GM19395 (cell line): ENCODE measurements at regions not wholly inside any gene's neighbourhood (a gene's known extent, or its start where the extent isn't known, plus 50 kb on each side); places are given as distances from the start of the nearest gene placed in this dataset.
"Not testable (repeated sequence)": the region's sequence is repeated elsewhere in the genome, so short reads cannot be mapped to it uniquely, and the experiment has no call there.

Experiments used
- ATAC-seq: cut with Tn5 transposase; IDR thresholded peaks from one replicate; pipeline ENCODE4 v1.9.1; 2021; ENCODE audit warnings: mild to moderate bottlenecking, moderate library complexity; ENCODE audit not compliant: unreplicated experiment

- ATAC-seq, result no peak
Measured at GRCh38 chrX:38937926-38938325, 136.7 kb downstream of the MID1IP1 start.

DNA sequence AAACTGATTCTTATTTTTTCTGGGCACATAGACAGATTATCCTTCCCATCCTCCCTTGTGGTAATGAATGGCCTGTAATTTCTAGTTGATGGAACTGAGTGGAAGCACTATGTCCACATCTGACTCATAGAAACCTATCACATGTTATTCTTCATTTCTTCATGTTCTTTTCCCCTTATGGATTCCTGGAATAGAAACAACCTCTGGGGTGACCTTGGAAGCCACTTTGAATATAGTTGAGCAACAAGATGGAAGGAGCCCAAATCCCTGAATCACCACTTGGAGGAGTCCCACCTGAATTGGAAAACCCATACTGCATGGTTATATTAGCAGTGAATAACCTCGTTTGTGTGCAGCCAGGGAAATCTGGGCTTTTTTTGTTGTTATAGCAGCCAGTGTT is 137.8 kb downstream of the MID1IP1 start:
- no peak for ATAC-seq

DNA sequence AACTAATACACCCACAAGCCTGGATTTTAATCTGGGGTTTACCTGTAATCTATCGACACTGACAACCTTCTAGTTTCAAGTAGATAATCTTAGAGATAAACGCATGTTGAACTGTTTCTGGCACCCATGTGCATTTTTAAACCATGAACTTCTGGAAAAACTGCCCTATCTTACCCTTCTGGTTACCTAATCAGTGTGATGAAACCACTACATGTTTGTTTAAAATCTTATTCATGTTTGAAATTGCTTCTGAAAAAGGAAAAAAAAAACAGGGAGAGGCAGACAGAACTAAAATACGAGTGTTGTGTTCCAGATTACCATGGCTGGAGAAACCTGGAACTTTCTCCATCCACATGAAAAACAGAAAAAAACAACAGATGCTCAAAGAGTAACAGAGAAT is 139.3 kb downstream of the MID1IP1 start:
- no peak for ATAC-seq

- no peak for ATAC-seq
Measured at GRCh38 chrX:38941675-38942074, 140.4 kb downstream of the MID1IP1 start.

DNA sequence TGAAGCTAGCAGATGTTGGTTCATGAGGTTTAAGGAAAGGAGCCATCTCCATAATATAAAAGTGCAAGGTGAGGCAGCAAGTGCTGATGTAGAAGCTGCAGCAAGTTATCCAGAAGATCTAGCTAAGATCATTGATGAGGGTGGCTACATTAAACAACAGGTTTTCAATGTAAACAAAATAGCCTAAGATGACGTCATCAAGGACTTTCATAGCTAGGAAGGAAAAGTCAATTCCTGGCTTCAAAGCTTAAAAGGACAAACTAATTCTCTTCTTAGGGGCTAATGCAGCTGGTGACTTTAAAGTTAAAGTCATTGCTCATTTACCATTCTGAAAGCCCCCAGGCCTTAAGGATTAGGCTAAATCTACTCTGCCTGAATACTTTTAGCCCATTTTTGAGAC is 141.9 kb downstream of the MID1IP1 start:
- no peak for ATAC-seq

DNA sequence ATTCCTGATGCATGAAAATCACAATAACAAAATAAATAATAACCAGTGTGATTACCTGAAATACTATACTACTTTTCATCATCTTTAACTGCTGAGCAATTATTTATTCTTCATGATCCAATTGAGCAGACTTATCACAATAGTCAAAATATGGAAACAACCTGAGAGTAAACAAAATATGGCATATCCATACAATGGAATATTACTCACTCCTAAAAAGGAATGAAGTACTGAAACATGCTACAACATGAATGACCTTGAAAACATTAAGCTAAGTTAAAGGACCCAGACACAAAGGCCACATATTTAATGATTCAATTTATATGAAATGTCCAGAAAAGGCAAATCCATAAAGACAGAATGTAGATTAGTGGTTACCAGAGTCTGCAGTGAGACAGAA is 146.8 kb downstream of the MID1IP1 start:
- ATAC-seq, result no peak

- ATAC-seq, result no peak
Measured at GRCh38 chrX:38954520-38954919, 153.3 kb downstream of the MID1IP1 start.

GRCh38 chrX:38959736-38960135 is 158.5 kb downstream of the MID1IP1 start:
- ATAC-seq, result no peak

GRCh38 chrX:38960137-38960536 is 158.9 kb downstream of the MID1IP1 start:
- no peak for ATAC-seq

- ATAC-seq, result no peak
Measured at GRCh38 chrX:38961936-38962335, 160.7 kb downstream of the MID1IP1 start.

- ATAC-seq, result not testable (repeated sequence)
Measured at GRCh38 chrX:38963244-38963643, 162.0 kb downstream of the MID1IP1 start.

DNA sequence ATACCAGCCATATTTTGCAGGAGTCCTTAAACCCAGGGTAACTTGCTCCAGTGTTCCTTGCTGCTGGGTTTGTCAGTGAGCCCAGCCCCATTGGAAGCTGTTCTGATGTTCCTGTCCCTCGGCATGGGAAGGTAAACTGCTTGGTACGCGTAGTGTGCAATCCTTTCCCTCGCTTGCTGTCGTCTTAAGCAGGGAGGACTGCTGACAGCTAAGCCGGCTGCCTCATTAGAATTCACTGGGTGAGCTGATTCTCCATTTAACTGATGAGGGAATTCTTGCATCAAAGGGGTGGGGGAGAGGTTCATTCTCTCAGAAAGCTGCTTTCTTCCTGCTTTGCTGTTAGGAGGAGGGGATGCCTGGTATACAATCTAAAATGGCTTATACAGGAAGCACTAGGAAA is 164.6 kb downstream of the MID1IP1 start:
- no peak for ATAC-seq

- ATAC-seq, result no peak
Measured at GRCh38 chrX:38968344-38969216, 167.3 kb downstream of the MID1IP1 start.

DNA sequence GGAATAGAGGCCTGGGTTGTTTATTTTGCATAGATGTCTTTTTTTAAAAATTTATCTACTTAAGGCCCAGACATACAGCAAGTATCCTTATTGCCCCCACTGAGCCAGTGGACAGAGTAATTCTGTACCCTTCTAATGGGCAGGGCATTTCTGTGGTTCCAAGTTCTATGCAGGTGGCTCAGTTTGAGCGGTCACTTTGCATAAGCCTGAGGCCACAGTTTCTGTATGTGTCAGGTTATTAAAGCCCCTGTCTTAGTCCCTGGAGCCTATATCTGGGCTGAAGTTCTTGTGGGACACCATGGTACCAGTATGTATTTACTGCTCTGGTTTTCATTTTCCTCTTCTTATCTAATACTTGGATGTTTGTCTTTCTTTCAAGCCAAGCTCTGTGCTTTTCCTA is 168.8 kb downstream of the MID1IP1 start:
- no peak for ATAC-seq

GRCh38 chrX:38970845-38971244 is 169.6 kb downstream of the MID1IP1 start:
- ATAC-seq, result no peak

DNA sequence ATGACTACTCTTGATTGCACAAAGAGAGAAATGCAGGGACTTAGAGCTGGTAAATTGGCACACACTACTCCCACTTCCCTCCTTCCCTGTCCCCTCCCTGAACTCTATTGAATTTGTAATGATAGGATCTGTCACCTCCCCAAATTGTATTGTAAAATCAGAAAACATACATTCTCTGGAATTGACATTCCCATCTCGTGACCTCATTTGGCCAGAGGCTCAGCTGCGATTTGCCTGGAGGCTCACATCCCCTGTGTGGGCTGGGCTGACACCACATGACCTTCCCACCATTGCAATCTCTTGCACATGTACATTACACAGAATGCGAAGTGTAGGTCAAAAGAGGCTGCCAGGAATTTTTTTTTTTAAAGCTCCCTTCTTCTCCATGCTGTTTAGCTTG is 172.1 kb downstream of the MID1IP1 start:
- no peak for ATAC-seq

- no peak for ATAC-seq
Measured at GRCh38 chrX:38974542-38974941, 173.3 kb downstream of the MID1IP1 start.

GRCh38 chrX:38975368-38975942 is 174.2 kb downstream of the MID1IP1 start:
- ATAC-seq, result no peak

DNA sequence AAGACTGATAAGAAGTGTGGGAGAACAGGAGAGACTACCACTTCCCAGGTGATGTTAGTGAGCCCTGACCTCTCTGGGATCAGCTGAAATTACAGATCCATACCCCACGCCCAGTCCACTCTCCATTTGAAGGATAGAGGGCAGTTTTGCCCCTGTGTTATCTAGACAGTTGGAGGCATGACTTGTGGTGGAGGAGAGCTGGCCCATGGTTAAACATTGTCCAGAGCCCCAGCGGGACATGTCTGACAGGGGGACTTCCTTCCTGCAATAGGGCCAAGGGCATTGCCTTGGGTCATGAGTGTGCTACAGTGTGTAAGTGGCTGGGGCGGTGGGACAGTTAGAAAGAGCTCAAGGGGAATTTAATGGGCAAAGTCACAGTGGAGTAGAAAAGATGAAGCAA is 181.1 kb downstream of the MID1IP1 start:
- no peak for ATAC-seq

- no peak for ATAC-seq
Measured at GRCh38 chrX:38982843-38983242, 181.6 kb downstream of the MID1IP1 start.

DNA sequence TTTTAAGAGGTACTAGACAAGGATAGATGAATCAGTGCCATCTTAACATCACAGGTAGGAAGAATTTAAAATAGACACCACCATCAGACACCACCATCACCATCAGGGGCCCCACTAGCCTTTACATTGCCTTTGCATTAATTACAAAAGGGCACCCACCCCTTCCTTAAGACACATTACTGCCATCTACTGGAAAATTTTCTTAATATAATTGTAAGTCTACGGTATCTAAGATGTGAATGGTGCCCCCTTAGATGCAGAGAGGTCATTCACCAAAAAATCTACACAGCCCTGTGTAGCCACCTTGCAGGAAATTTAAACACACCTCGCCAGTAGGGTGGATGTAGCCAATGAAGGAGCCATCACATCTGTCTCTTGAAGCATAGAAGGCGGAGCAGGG is 184.1 kb downstream of the MID1IP1 start:
- no peak for ATAC-seq

DNA sequence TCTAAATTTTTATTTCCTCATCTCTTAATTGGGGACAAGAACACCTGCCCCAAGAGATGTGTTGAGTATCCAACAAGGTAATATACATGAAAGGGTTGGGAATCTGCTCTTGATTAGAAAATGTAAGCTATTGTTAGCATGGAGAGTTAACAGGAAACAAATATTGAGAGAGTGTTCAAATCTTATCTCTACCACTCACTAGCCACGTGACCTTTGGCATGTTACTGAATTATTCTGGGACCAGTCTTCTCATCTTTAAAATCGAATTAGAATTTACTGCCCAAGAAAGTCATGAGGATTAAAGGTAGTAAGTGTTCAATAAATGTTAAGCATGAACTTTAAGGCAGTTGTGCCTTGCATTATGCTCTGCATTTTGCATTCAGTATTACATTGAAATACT is 184.7 kb downstream of the MID1IP1 start:
- ATAC-seq, result no peak

- no peak for ATAC-seq
Measured at GRCh38 chrX:38986586-38986985, 185.3 kb downstream of the MID1IP1 start.
